ENCODE measurements at regions not wholly inside any gene's neighbourhood (a gene's known extent, or its start where the extent isn't known, plus 50 kb on each side); places are given as distances from the start of the nearest gene placed in this dataset.
"Not testable (repeated sequence)": the region's sequence is repeated elsewhere in the genome, so short reads cannot be mapped to it uniquely, and the experiment has no call there.

DNA sequence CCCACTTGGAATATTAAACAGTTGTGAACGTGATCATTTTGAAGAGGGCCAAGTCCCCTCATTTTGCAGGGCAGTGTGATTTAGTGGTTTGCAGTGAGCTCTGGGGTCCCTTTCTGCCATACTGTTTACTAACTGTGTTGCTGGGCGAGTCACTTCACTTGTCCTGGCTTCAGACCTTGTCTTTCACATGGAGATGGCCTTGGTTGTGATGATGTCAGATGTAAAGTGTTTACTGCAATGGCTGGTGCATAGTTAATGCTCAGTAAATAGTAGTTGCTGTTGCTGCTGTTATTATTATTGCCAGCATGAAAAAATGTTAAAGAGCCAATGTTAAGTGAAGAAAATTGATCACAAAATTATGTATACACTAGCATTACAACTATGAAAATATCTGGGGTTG, 95.4 kb upstream of the CRYM start:
- intact Hi-C loops (cut with DNase I, micrococcal nuclease); H3K9me3 Mint-ChIP-seq (ENCODE audit: low read depth); CTCF ChIA-PET; H3K36me3 Mint-ChIP-seq (ENCODE audit: low read depth); H3K4me3 Mint-ChIP-seq; H3K27me3 Mint-ChIP-seq; H3K27ac Mint-ChIP-seq; POLR2A ChIA-PET; DNase-seq; H3K4me1 Mint-ChIP-seq; ATAC-seq: not testable (repeated sequence)

DNA sequence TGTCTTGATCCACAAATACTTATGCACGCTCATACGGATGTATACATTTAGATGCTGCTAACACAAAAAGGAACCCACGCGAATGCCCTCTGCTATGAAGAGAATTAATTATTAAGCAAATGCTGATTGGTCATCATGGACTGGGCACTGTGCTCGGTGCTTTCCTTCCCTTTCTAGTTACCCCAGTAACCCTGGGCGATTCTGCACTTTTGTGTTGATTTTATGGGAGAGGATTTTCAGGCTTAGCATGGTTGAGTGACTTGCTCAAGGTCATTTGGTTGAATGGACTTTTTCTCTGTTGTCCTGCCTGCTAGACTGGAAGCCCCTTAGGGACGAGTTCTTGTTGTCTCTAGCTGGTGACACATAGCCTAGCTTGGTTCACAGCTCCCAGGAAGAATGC, 94.8 kb upstream of the CRYM start:
- H3K4me3 Mint-ChIP-seq; H3K36me3 Mint-ChIP-seq (ENCODE audit: low read depth); DNase-seq; H3K9me3 Mint-ChIP-seq (ENCODE audit: low read depth); H3K27me3 Mint-ChIP-seq; intact Hi-C loops (cut with DNase I, micrococcal nuclease); H3K4me1 Mint-ChIP-seq; ATAC-seq; H3K27ac Mint-ChIP-seq; POLR2A ChIA-PET; CTCF ChIA-PET: not testable (repeated sequence)

DNA sequence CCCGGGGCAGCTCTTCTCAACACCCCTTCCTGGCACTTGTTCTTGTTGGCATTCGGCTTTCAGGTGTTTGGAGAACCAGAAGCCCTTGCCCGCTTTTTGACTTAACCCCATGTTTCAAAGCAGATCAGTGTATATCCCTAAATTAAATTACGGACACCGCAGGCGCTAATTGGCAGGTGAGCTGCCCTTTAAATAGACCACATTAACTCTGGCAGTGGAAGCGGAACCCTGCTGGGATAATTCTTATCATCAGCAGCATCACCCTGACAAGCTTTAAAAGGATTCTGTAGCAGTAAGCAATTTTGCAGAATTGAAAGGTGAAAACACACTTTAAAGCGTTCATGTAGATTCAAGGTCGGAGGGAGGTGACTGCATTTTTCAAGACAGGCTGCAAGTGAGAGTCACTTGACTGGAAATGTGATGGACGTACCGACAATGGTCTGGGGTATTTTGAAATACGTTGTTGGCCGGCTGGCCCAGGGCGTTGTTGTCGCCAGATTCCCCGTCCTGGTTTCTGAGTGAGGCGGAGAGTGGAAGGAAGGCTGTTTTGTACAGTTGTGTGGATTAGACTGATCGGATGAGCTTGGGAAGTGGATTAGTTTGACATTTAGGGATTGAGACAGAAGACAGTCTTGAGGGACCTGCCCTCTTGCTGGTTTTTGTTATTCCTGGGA, 94.2 kb upstream of the CRYM start:
- POLR2A ChIA-PET; DNase-seq; CTCF ChIA-PET; H3K27ac Mint-ChIP-seq; H3K9me3 Mint-ChIP-seq (ENCODE audit: low read depth); H3K36me3 Mint-ChIP-seq (ENCODE audit: low read depth); ATAC-seq; H3K4me1 Mint-ChIP-seq; H3K4me3 Mint-ChIP-seq; intact Hi-C loops (cut with DNase I, micrococcal nuclease); H3K27me3 Mint-ChIP-seq: not testable (repeated sequence)

DNA sequence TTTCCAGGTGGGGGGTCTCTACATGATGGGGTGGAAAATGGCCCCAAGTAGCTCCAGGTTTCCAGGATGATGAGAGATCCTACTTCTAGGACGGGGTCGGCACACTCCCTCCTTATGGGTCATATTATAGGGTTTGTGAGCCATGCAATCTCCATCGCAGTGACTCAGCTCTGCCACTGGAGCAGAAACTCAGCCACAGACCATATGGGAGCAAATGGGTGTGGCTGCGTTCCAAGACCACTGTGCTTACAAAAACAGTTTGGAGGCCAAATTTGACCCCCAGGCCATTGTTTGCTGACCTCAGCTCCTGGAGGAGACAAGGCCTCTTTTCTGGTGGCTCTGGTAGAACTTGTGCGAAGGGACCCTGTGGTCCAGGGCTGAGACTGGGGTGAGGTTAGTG, 92.7 kb upstream of the CRYM start:
- POLR2A ChIA-PET; DNase-seq; H3K27ac Mint-ChIP-seq; CTCF ChIA-PET; H3K27me3 Mint-ChIP-seq; intact Hi-C loops (cut with DNase I, micrococcal nuclease); H3K36me3 Mint-ChIP-seq (ENCODE audit: low read depth); H3K9me3 Mint-ChIP-seq (ENCODE audit: low read depth); H3K4me3 Mint-ChIP-seq; ATAC-seq; H3K4me1 Mint-ChIP-seq: not testable (repeated sequence)

DNA sequence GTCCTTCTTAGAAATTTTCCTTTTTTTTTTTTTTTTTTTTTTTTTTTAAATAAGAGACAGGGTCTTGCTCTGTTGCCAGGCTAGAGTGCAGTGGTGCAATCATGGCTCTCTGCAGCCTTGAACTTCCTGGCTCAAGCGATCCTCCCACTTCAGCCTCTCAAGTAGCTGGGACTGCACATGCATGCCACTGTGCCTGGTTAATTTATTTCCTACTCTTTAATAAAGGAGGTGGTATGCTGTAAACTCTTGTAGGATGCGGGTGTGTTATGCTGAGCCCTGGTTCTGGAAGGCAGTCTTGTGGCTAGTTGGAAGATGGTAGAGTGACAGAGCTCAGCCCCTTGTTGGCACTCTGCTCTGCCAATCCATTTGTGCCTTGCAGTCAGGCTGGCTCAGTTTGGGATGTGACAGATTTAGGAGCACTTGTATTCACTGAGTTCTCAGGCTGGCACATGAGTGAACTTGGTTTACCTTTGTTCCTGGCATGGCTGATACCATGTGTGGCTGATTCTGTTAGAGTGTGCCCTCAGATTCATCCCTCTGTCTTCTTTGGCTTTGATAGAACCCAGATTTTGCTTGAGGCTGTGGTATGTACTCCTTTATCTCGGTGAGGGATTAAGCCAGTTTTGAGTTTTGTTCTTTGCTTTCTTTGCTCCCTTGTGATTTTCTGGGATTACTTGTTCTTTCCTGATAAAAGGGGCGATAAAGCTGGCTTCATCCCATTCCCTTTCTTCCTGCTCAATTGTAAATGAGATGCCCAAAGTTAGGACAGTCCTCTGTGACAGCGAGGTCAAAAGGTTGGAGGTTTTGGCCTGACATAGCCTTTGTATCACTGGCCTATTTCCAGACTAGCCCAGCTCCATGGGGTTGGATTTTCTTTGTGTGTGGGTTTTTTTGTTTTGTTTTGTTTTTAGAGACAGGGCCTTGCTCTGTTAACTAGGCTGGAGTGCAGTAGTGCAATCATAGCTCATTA, 91.2 kb upstream of the CRYM start:
- H3K4me3 Mint-ChIP-seq; intact Hi-C loops (cut with DNase I, micrococcal nuclease); H3K9me3 Mint-ChIP-seq (ENCODE audit: low read depth); H3K27me3 Mint-ChIP-seq; H3K4me1 Mint-ChIP-seq; POLR2A ChIA-PET; CTCF ChIA-PET; DNase-seq; H3K36me3 Mint-ChIP-seq (ENCODE audit: low read depth); ATAC-seq; H3K27ac Mint-ChIP-seq: not testable (repeated sequence)

DNA sequence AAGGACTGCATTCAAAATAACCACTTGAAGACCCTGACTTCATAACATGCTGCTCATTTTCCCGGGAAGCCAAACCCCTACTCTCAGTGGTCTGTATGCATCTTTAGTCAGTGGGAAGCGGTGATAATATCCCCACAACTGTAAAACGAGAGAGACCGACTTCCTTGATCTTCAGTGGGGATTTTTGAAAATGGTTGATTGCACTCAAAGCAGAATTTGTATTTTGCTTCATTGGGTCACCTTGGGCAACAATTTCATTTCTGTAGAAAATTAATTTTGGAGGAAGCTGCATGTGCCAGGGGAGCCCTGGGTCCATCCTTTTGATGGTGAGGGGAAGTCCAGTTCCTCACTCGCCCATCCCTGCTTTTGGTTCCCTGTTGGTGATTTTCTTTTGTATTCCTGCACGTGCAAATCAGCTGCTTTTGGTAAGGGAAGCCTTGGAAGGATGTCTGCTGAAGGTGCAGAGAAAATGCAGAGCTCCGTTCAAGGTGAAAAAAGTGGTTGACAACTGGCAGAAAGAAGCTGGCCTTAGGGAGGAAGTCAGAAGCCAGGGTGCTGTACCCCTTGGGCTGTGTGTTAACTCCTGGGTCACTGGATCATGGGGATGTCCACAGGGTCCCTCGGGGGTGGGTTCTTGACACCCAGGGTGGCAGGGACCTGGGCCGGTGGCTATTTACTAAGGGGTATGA, 89.8 kb upstream of the CRYM start:
- H3K4me1 Mint-ChIP-seq; H3K9me3 Mint-ChIP-seq (ENCODE audit: low read depth); POLR2A ChIA-PET; DNase-seq; H3K36me3 Mint-ChIP-seq (ENCODE audit: low read depth); H3K4me3 Mint-ChIP-seq; CTCF ChIA-PET; intact Hi-C loops (cut with DNase I, micrococcal nuclease); ATAC-seq; H3K27me3 Mint-ChIP-seq; H3K27ac Mint-ChIP-seq: not testable (repeated sequence)

DNA sequence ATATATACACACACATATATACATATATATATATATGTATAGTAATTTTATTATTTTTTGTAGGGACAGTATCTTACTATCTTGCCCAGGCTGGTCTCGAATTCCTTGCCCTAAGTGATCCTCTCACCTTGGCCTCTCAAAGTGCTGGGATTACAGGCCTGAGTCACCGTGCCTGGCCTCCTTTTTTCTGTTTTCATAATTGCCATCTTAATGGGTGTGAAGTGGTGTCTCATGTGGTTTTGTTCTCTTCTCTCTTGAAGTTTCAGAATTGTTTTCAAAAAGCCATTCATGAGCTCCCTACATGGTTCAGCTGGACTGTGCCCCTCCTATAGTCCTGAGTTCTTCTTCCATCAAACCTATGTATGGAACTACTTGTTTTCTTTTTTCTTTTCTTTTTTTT, 88.9 kb upstream of the CRYM start:
- H3K27me3 Mint-ChIP-seq; CTCF ChIA-PET; H3K9me3 Mint-ChIP-seq (ENCODE audit: low read depth); H3K36me3 Mint-ChIP-seq (ENCODE audit: low read depth); H3K27ac Mint-ChIP-seq; H3K4me1 Mint-ChIP-seq; H3K4me3 Mint-ChIP-seq; intact Hi-C loops (cut with DNase I, micrococcal nuclease): not testable (repeated sequence)
- ATAC-seq, result peak; percentile 74
- peak; percentile 16 for DNase-seq
- POLR2A ChIA-PET, result interaction anchor here (0.7 kb wide), 1 partner anchor 522 kb away, joined by 4 read pairs; no protein-coding TSS in a partner anchor

DNA sequence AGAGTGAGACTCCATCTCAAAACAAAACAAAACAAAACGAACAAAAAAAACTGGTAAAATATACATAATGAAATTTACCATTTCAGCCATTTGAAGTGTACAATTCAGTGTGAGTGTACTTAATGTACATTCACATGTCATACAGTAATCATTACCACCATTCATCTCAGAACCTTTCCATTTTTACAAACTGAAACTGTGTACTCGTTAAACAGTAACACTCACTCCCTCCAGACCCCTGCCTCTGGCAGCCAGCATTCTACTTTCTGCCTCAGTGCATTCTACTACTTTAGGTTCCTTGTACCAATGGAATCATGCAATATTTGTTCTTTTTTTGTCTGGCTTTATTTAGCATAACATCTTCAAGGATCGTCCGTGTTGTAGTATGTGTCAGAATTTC, 87.5 kb upstream of the CRYM start:
- H3K9me3 Mint-ChIP-seq (ENCODE audit: low read depth); POLR2A ChIA-PET; intact Hi-C loops (cut with DNase I, micrococcal nuclease); H3K4me3 Mint-ChIP-seq; H3K27ac Mint-ChIP-seq; DNase-seq; H3K4me1 Mint-ChIP-seq; H3K36me3 Mint-ChIP-seq (ENCODE audit: low read depth); H3K27me3 Mint-ChIP-seq; CTCF ChIA-PET: not testable (repeated sequence)
- ATAC-seq, result peak; percentile 37

DNA sequence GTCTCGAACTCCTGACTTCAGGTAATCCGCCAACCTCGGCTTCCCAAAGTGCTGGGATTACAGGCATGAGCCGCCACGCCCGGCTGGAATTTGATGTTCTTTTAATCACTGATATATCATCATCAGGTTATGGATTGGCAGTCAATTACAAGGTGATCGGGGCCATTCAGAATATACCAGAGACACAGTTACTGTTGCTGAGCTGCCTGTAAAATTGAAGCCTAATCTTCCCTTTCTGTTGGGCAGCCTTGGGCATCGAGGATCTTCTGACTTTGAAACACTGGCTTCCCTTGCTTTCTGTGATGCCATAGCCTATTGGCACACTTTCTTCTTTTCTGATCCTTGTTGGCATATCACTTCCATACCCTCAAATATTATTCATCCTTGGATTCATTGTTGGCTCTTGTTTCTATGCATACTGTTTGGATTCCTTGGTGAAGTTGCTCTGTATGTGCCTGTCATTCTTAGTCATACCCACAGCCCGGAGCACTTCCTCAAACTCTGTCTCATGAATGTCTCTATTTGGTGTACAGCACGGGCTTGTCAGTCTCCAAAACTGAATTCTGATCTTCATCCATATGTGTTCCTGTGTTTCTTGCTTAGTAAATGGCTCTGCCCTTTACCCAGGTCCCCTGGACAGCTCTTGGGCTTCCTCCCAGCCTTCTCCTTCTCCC, 85.6 kb upstream of the CRYM start:
- H3K27ac Mint-ChIP-seq; H3K36me3 Mint-ChIP-seq (ENCODE audit: low read depth); POLR2A ChIA-PET; H3K4me3 Mint-ChIP-seq; DNase-seq; H3K9me3 Mint-ChIP-seq (ENCODE audit: low read depth); ATAC-seq; intact Hi-C loops (cut with DNase I, micrococcal nuclease); H3K4me1 Mint-ChIP-seq; H3K27me3 Mint-ChIP-seq; CTCF ChIA-PET: not testable (repeated sequence)

DNA sequence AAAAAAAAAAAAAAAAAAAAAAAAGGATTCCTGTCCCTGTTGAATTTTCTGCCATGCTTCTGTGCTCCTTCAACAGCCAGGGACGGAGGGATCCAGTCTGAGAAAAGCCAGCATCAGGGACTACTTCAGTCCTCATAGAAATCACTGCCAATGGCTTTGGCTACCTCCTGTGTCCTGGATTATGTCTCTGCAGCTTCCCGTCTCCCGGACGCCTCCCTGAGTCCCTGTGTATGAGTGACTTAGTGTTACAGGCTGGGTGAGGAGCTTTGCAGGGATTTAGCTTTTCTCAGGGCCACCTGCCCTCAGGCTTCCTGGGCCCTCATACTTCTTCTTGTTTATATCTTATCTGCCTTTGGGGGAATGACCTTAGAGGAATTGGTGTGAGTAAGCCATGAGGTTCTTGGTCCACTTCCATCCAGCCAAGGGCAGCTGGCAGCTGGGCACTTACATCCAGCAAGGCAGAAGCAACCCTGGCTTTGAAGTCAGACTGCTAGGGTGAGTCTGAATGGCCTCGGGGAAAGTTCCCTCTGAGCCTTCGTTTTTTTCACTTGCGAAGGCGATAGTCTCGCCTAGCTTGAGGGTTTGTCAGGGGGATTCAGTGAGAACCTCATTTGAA, 83.6 kb upstream of the CRYM start:
- H3K4me3 Mint-ChIP-seq; DNase-seq; CTCF ChIA-PET; intact Hi-C loops (cut with DNase I, micrococcal nuclease); H3K36me3 Mint-ChIP-seq (ENCODE audit: low read depth); POLR2A ChIA-PET; H3K9me3 Mint-ChIP-seq (ENCODE audit: low read depth); ATAC-seq; H3K27me3 Mint-ChIP-seq; H3K27ac Mint-ChIP-seq; H3K4me1 Mint-ChIP-seq: not testable (repeated sequence)

DNA sequence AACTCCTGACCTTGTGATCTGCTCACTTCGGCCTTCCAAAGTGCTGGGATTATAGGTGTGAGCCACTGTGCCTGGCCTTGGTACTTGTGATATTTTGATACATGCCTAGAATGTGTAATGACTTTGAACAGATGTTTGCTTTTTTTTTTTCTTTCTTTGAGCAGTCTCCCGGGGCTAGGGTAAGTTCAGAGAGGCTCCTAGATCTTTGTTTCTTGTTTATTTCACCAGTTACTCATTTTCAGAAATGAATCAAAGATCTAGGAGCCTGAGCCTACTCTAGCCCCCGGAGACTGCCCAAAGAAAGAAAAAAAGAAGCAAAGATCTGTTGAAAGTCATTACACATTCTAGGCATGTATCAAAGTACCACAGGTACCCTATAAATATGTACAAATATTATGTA, 83.0 kb upstream of the CRYM start:
- DNase-seq; H3K36me3 Mint-ChIP-seq (ENCODE audit: low read depth); H3K27me3 Mint-ChIP-seq; intact Hi-C loops (cut with DNase I, micrococcal nuclease); H3K27ac Mint-ChIP-seq; H3K9me3 Mint-ChIP-seq (ENCODE audit: low read depth); POLR2A ChIA-PET; ATAC-seq; H3K4me3 Mint-ChIP-seq; CTCF ChIA-PET; H3K4me1 Mint-ChIP-seq: not testable (repeated sequence)
